Ovary (tissue), 3 donors: ENCODE measurements at regions not wholly inside any gene's neighbourhood (a gene's known extent, or its start where the extent isn't known, plus 50 kb on each side); places are given as distances from the start of the nearest gene placed in this dataset.

Source experiments
- POLR2A ChIP-seq: fragments of 450-650 bp; IDR thresholded peaks from one replicate; pipeline ENCODE4 v1.6.1; 2017; ENCODE audit warnings: antibody characterized with exemption, mild to moderate bottlenecking, moderate library complexity
- TF ChIP-seq, protein P1 (sequence below), 3 donors: fragments of 450-650 bp in 2 of 3; fragments of 200-600 bp in 1 of 3; IDR thresholded peaks; one replicate each; pipeline versions ENCODE4 v1.5.1 to v1.8.0; 2016 to 2022; ENCODE audit warnings: antibody characterized with exemption in 3 of 3, mild to moderate bottlenecking in 1 of 3
- donor health status: DM: no; HTN: no; CAD: no.

DNA sequence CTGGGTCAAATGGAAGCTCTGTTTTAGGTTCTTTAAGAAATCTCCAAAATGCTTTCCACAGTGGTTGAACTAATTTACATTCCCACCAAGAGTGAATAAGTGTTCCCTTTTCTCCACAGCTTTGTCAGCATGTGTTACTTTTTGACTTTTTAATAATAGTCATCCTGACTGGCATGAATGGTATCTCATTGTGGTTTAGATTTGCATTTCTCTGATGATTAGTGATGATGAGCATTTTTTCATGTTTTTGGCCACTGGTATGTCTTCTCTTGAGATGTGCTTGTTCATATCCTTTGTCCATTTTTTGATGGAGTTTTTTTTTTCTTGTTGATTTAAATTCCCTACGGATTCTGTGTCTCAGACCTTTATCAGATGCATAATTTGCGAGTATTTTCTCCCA is 745.0 kb upstream of the BCHE start:
- TF ChIP-seq, protein P1, sequence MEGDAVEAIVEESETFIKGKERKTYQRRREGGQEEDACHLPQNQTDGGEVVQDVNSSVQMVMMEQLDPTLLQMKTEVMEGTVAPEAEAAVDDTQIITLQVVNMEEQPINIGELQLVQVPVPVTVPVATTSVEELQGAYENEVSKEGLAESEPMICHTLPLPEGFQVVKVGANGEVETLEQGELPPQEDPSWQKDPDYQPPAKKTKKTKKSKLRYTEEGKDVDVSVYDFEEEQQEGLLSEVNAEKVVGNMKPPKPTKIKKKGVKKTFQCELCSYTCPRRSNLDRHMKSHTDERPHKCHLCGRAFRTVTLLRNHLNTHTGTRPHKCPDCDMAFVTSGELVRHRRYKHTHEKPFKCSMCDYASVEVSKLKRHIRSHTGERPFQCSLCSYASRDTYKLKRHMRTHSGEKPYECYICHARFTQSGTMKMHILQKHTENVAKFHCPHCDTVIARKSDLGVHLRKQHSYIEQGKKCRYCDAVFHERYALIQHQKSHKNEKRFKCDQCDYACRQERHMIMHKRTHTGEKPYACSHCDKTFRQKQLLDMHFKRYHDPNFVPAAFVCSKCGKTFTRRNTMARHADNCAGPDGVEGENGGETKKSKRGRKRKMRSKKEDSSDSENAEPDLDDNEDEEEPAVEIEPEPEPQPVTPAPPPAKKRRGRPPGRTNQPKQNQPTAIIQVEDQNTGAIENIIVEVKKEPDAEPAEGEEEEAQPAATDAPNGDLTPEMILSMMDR (IDR thresholded peaks at IDR 0.05): no peak
- TF ChIP-seq POLR2A: no peak
